ENCODE measurements at regions not wholly inside any gene's neighbourhood (a gene's known extent, or its start where the extent isn't known, plus 50 kb on each side); places are given as distances from the start of the nearest gene placed in this dataset.

GRCh38 chr4:122514671-122515070 lies 58.1 kb upstream of the IL2 start:
- no peak for DNase-seq (ENCODE audit: low spot score)

DNA sequence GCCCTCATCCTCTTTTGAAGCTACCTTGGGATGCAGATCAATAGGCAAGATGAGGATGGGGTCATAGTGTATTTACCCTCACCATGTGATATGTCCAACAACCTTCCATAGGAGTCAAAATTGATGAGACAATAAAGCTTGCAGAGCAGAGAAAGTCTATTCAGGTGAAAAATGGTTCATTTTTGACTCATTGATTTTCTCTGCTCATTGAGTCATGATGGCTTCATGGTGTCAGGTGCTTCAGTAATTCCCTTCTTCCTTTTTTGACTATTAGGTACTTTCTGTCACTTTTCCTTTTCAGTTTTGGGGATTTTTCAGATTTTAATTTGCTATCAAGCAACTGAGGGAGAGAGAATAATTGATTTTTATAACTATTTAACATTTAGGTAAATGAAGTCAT lies 55.9 kb upstream of the IL2 start:
- no peak for DNase-seq (ENCODE audit: low spot score)

DNA sequence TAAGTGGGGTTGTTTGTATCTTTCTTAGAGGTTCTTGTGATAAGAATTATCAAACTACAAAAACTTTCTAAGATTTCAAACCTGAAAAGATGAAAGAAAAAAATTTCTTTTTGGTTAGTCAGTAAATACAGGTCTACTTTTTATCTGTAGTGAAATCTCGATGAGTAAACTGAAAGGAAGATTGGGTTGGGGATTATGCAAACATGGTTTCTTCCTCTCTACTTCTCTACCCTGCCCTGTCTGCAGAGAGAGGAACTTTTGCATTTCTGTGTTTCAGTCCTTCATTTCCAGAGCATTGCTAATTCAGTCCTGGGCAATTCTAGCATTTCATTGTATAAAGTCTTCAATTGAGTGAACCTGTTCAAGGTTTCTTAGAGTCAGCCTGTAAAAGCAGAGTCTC lies 51.6 kb upstream of the IL2 start:
- no peak for DNase-seq (ENCODE audit: low spot score)
